HG03103 (cell line): ENCODE measurements at regions not wholly inside any gene's neighbourhood (a gene's known extent, or its start where the extent isn't known, plus 50 kb on each side); places are given as distances from the start of the nearest gene placed in this dataset.

Source experiments
- ATAC-seq: cut with Tn5 transposase; IDR thresholded peaks from one replicate; pipeline ENCODE4 v1.9.1; 2021; ENCODE audit warnings: low read depth; ENCODE audit not compliant: unreplicated experiment

DNA sequence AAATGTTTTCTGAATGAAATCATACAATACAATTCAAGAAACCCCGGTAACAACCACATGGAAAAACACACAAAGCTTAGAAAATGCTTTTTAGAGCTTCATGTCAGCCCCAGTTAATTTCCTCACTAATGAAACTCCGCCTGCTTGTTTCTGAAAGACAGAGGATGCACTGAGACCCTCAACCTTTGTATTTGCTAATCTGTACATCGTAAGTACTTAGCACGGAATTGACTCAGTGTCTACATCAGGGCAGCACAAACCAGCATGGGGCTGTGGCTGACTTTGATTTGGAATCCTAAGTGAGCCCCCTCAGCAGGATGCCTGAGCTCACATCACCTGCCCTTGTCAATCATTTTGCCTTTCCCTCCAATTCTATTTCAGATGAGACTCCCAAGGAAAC is 499.1 kb upstream of the MPDZ start:
- no peak for ATAC-seq

DNA sequence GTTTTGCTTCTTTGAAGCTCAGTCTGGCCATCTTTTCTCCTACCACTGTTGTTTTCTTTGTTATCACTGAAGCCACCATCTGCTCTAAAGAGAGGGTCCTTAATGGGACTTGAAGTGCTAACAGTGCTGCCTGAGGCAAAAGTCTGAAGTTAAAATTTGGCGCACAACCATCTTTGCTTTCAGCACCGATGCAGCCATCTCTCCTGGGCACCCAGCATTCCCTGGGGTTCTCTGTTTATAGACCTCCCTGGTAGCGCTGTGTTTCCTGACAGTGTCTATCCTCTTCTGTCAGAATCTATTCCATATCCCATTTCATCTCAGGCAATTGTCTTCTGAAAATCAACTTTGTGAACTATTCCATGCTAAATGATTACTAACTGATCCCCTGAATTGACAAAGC is 491.5 kb upstream of the MPDZ start:
- ATAC-seq = no peak

DNA sequence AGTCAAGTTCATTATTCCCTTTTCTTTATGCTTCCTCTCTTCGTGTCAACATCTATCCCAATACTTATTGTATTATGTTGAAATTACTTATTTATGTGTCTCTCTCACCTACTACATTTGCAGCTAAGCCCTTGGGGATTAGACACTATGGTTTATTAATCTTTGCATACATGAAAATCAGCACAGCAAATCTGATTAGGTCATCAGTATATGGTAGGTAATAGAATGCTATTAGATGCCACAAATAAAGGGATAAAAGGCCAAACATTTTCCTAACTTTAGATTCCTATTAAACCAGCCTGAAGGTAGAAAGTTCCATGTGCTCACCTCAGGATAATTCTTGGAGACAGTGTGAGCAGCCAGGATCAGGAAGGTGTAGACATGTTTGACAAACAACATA is 490.1 kb upstream of the MPDZ start:
- no peak for ATAC-seq

DNA sequence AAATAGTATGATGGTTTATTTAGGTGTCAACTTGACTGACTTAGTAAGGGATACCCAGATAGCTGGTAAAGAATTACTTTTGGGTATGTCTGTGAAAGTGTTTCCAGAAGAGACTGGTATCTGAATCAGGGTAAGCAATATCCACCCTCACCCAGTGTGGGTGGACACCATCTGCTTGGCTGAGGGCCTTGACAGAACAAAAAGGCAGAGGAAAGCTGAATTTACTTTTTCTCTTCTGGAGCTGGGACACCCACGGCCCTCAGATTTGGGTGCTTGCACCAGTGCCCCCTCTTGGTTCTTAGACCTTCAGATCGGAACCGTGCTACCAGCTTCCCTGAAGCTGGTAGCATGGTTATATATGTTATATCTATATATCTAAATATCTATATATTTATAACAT is 489.5 kb upstream of the MPDZ start:
- no peak for ATAC-seq

DNA sequence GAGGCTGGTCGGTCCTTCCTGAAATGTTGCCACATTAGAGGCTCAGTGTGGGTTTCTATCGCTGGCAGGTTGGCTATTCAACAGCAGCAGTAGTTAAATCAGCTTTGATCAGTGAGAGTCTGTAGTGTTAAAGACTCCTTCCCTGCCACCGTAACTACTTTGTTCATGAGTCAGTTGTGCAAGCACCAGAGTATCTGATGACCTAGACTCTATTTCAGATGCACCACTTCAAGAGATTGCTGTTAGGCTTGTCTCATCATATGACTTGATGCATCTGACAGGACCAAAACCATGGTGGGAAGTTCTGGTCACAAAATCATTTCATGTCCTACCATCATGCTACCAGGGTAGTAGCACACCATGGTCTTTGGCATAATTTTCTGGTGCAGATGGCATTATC is 482.7 kb upstream of the MPDZ start:
- no peak for ATAC-seq

DNA sequence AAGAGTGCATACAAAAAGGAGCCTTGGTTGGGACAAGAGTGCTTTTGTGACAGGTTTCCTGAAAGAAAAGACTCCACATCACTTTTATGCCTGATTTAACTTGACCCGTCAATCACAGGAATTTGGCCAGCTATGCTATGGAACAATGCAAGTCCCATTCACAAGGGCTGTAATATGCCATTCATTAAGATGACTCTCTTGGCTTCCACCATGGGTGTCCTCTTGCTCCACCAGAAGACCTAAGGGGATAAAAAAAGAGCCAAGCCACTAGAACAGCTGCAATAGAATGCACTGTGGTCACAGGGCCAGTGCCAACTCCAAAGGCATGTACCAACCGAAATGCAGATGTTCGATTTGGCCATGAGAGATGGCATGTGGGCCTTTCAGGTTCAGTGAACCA is 480.1 kb upstream of the MPDZ start:
- ATAC-seq = no peak

DNA sequence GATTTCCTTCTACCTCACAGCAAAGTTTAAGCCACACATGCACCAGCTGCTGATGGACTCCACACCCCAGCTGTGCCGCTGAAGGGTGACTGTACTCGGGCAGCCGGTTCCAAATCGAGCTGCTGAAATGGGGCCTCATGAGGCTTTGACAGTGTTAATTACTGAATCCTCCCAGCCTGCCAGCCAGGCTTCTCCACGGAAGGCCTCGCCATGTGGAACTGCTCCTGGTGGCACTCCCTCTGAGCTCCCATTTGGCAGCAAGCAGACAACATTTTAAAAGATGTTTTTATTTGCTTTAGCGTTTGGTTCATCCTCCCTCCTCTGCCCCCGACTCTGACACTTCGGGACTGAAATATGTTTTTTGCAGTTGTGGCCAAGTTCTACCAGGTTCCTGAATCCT is 479.4 kb upstream of the MPDZ start:
- no peak for ATAC-seq

DNA sequence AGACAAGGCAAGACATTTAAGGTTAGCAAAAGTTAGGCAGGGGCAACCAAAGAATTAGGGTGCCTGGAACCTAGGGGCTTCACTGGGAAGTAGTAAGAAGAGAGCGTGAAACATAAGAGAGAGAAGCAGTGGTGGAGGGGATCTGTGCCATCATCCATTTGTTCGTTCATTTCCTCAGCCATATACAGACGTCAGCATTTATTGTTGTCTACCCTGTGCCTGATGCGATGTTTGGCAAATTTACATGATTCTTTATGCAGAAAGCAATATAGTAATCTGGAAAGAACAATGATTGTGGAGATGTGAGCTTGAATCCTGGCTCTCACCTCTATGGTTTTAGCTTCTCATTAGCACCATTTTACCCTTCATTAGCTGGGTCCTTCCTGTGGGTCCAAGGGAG is 477.5 kb upstream of the MPDZ start:
- no peak for ATAC-seq

DNA sequence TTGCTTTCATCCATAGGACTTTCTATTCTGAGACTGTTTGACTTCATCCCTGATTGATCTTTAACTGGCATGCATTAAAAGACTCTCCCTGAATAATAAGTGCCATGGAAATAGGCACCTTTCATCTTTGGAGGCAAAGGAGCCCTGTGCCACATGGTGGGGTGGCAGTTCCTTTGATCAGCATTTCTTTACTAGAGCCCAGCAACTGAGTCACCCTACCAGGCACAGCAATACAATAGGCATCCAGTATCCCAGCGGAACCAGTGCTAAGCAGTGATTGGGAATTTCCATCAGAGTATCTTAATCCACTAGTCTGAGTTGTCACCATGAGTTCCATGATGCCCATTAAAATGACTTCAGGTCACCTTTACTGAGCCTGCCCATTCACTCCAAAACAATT is 476.1 kb upstream of the MPDZ start:
- no peak for ATAC-seq

DNA sequence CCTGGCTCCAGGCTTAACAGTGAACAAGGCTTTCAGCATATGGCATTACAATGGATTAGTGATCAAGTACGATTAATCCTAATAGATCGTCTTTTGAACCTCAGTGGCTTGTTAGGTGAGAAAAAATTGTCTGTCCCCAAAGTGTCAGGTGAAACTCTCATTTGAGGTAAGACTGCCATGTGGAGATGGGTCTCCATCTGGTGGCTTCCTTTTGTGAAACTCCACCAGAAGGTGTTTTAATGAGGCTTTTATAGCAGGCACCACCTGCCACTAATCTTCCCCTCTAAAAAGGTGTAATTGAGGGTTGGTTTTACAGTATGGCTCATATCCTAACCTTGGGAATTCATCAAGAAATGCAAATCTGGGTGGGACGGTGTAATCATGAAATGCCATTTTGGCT is 471.1 kb upstream of the MPDZ start:
- no peak for ATAC-seq

DNA sequence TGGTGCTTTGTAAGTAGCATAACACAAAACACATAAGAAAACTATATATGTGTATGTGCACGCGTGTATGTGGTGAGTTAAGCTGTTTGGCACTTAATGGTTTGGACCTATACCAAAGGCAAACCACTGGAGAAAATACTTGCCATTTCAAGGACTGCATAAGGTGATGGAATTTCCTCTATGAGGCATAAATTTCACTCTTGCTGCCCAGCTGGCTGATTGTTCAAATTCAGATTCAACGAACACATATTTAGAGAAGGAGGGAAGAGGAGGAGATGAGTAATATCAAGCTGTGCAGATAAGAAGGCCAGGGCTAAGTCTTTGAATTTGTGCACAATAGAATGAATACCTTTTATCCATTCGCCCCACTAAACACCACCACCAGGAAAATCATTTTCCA is 470.6 kb upstream of the MPDZ start:
- ATAC-seq = no peak

DNA sequence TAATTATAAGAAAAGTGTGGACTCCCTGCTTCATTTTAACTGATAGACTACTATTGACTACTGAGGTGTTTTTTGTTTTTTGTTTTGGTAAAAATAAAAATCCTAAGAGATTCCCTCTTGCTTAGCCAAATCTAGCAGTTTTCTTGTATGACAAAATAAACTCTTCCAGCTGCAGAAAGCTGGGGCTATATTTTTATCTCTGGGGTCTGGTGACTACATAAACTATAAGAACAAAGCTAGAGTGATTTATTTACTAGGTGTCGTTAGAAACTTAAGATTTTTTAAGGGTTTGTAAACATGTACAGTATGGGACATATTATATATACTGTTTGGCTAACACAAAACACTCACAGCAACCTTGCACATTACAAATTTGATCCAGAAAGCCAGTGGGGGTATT is 467.4 kb upstream of the MPDZ start:
- ATAC-seq = no peak

DNA sequence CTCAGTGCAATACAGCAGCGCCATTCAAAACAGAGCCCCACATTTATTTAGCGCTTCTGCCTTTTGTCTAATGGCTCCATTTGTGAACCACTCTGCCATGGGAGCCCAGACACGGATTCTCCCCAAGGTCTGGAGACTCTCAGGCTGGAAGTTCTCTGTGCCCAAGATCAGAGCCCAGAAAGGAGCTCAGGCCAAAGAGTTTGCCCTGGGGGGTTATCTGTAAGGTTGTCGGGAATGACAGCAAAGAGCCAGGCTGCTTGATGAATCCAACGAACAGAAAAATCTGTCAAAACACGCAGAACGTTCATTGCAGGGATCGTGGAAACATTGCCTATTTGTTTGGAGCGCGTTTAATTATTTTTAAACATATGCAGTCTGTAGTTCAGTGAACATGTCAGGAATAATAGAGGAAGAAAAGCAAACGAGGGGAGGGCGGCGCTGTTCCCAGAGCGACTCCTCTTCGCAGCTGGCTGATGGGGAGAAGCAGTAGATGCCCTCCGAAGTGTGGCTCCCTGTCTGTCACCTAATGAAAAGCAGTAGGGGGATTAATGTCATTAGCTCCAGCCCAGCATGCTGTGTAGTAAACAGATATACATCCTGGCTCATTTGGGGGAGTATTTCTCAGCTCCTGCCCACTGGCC is 464.9 kb upstream of the MPDZ start:
- ATAC-seq = no peak

DNA sequence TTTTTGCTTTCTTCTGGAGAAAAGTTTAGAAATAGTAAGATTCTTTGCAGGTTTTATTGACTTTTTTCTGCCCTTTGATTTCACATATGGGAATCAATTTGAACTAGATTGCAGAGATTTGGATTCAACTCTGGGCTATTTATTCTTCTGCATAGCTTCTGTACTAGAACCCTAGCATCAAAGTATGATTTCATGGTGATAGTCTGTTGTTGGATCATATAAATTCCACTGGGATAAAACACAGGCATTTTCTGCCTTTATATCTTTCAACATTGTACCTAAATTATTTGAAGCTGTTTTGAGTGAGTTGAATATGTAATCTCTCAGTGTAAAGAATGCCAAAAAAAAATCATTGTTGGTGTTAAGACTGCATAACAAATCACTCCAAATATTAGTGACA is 458.4 kb upstream of the MPDZ start:
- no peak for ATAC-seq

DNA sequence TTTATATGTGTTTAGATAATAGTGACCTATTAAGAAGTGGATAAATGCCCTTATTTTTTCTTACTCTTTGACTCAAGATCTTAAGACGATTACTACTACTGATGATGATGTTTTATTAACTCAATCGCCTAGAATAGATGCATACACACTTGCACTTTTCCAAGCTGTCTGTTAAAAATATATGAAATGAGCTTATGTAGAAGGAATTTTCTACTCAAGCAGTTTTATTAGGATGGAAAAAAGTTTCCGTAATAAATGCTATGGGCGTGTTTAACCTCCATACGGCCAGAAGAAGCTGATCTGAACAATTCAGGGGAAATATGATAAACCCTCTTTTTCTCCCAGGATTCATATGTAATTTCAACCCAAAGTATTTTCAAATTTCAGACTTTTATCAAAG is 455.7 kb upstream of the MPDZ start:
- ATAC-seq = no peak

DNA sequence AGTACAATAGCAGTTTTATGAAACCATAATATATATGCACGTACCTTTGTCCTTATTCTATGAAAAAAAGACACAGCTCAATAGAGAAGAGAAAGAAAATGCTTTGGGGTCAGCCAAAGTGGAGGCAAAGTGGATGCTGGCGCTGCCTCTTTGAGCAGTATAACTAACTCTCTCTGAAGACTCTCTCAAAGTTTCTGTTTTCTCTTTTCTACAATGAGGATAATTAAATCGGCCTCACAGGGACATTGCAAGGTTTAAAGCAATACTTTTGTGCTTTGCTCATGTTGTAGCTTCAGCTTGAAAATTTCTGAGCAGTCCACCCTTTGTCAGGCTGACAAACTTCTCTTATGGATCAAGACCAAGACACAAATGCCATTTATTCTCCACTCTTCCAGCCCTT is 455.1 kb upstream of the MPDZ start:
- ATAC-seq = no peak

DNA sequence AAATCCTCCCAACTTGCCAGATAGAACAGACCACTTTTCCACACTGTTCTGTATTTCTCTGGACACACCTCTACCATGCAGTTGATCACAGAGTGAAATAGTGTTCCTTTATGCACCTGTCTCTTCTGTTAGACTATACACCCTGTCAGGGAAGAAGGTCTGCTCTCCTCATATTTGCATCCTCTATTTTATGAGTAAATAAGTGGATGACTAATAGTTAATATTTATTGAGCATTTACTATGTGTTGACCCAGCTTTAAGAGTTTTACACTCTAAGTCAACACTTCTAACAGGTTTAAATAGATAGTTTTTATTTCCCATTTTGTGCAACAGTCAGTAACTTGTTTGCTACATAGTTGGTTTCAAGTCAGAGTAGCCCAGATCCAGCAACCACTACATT is 452.8 kb upstream of the MPDZ start:
- no peak for ATAC-seq

DNA sequence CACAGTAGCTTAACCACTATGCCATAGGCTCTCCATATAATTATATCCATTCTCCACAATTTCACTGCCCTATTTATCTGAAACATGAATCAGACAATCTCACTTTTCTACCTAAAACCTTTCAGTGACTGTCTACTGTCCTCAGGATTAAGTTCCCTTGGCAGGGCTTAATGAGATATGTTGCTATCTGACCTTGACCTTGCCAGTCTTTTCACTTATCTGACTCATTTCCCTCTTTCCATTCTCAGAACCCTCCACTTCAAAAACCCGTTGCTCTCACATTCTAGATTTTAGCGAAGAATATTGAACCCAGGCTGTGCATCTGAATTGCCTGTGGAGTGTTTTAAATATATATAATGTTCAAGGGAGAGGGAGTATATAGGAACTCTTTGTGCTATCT is 452.1 kb upstream of the MPDZ start:
- ATAC-seq = no peak

DNA sequence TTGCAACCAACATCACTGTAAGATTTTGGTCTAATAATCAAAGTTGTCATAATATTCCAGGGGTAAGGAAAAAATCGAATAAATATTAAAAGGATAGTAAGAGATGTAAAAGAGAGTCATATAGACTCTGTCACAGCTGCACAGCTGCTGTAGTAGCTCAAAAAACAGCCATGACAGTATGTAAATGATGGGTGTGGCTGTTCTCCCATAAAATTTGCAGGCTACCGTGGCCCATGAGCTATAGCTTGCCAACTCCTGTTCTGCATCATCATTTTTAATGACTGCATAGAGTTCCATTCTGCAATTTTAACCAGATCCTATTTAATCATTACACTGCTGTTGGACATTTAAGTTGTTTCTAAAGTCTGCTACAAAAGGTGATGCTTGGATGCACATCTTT is 450.5 kb upstream of the MPDZ start:
- ATAC-seq = no peak

DNA sequence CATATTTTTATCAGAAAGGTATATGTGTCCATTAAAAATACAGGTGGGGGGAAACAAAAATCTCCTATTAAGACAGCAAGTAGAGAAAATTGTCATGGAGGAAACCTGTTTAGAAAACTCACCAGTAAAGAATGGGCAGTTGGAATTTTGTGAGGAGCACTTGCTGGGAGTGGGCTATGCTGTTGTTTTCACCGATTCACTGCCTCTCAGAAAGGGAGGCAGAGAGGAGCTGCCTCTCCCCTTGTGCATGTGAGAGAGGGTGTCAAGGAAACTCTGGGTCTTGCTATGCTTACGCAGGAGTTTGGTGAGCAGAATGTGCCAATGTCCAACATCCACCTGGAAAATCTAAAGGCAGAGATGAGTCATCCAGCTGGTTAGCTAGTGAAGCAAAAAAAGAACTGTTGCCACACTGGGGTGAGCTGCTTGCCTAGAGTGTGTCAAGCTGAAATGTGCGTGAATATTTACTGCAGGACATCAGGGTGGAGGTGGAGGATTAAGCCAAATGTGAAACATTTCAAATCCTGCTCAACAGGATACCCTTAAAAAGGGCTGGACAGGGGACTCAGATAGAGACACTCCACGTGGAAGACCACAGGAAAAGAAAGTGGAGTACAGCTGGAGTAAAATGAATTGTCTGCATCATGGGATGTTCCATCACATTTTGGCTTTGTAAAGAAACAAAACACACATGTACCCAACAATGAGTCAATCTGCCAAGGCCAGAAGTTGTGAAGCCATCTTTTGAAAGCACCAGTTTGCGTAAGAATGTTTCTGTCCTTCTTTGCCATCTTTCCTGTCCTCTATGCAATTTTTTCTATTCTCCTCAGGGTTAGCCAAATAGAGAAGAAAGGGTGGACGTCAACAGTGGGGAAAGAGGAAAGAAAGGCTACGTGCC is 449.7 kb upstream of the MPDZ start:
- no peak for ATAC-seq

DNA sequence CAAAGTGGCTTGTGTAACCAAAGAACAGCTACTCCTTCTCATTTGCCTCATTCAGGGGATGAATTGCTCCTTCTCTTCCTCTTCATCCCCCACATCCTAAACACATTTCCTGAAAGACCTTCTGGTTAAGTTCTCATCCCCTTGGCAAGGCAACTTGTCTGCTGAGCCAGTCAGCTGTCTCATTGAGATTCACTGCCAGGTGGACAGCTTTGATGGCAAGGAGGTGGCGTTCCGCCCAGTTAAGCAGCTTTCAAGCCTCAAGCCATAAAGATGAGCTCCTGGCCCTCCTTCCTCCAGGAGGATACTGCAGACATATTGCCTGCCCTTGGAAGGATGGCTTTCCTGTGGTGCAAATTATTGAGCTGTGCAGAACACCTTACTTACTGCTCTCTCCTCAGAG is 448.6 kb upstream of the MPDZ start:
- no peak for ATAC-seq

DNA sequence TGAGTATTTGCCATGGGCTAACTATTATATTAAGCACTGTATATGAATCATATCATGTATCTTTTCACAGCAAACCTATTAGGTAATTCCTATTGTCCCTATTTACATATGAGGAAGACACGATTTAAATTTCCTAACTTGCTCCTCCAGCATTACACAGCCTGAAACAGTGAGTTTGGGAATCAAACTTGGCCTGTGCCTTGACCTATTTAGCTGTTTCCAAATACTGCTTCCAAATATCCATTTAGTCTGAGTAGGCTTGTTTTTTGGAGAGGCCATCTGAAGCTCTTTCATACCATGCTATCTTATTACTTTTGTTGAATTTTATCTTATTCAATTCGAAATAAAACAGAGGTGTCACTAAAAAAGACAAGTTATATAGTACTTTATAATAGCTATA is 447.3 kb upstream of the MPDZ start:
- no peak for ATAC-seq
